Right lobe of liver (tissue), 4 donors: ENCODE measurements at regions not wholly inside any gene's neighbourhood (a gene's known extent, or its start where the extent isn't known, plus 50 kb on each side); places are given as distances from the start of the nearest gene placed in this dataset.

Experiments
- CTCF ChIP-seq, 4 donors: fragments of 200-600 bp in 3 of 4; fragments of 450-650 bp in 1 of 4; IDR thresholded peaks; one replicate each; pipeline versions ENCODE4 v1.5.1 to v1.8.0; 2016 to 2022; ENCODE audit warnings: antibody characterized with exemption in 4 of 4, mild to moderate bottlenecking in 2 of 4
- POLR2A ChIP-seq: fragments of 450-650 bp; IDR thresholded peaks from one replicate; pipeline ENCODE4 v1.6.1; 2017; ENCODE audit warnings: antibody characterized with exemption, mild to moderate bottlenecking
- donor health status: DM: no; HTN: no; CAD: no.
- donor health status: DM: no; HTN: no; CAD: no.
- donor health status: DM: no; HTN: yes; CAD: no.

- no peak for TF ChIP-seq CTCF (IDR thresholded peaks at IDR 0.05)
- TF ChIP-seq POLR2A: no peak
These were observed 769.7 kb upstream of the RBFOX1 start for GRCh38 chr16:6562986-6563385.
